ENCODE measurements at regions not wholly inside any gene's neighbourhood (a gene's known extent, or its start where the extent isn't known, plus 50 kb on each side); places are given as distances from the start of the nearest gene placed in this dataset.
"Not testable (repeated sequence)": the region's sequence is repeated elsewhere in the genome, so short reads cannot be mapped to it uniquely, and the experiment has no call there.

GRCh38 chr13:70755456-70755855, 647.2 kb upstream of the KLHL1 start:
- no peak for DNase-seq

GRCh38 chr13:70747262-70747661, 639.0 kb upstream of the KLHL1 start:
- no peak for DNase-seq

- DNase-seq: not testable (repeated sequence)
These were observed 638.2 kb upstream of the KLHL1 start for GRCh38 chr13:70746469-70746868.

- DNase-seq: no peak
These were observed 628.5 kb upstream of the KLHL1 start for GRCh38 chr13:70736622-70737317.

- DNase-seq: no peak
These were observed 624.4 kb upstream of the KLHL1 start for GRCh38 chr13:70732611-70733010.

DNA sequence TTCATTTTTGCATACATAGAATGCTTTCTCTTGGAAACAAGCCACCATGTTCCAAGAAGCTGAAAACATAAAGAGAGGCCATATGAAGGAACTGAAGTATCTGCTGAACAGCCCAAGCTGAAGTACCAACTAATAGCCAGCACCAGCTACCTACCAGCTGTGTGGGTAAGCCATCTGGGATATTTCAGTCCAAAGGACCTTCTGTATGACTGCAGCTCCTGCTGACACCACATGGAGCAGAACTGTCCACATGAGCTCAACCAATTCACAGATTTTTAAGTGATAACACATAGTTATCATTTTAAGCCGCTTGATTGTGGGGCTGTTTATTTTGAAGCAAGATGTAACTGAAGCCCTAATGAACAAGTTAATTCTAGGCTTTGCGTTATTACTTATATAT, 621.1 kb upstream of the KLHL1 start:
- DNase-seq: no peak

DNA sequence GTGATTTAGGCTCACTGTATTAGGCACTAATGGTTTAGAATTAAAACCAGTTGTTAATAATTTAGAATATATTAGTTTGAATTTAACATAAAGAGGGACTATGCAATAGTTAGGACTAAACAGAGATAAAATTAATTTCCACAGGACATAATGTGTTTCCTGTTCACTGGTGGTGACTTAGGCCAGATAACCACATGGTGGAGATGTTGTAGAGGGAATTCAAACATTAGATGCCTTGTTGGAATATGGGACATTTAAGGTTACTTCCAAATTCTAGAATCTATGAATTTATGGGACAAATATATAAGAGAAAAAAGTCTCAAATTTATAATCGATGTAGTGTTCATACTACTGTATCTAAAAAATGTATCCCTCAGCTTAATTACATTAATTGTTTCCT, 615.5 kb upstream of the KLHL1 start:
- no peak for DNase-seq

DNA sequence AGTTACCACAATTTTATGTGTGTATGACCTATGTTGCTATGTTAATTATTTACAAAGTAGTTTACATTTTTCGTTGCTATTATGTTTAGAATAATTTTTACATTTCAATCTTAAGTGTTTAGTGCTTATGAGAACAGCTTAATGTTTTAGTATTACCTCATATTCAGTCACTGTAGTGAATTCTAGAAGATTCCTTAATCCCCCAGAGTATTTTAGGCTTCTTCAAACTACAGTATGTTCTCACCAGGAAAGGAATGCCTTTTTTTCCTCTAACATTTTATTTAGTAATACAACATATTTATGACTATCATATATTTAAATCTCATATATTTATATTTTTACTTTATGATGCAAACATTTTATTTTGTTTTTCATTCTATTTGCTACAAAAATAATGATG, 612.1 kb upstream of the KLHL1 start:
- DNase-seq: no peak

DNA sequence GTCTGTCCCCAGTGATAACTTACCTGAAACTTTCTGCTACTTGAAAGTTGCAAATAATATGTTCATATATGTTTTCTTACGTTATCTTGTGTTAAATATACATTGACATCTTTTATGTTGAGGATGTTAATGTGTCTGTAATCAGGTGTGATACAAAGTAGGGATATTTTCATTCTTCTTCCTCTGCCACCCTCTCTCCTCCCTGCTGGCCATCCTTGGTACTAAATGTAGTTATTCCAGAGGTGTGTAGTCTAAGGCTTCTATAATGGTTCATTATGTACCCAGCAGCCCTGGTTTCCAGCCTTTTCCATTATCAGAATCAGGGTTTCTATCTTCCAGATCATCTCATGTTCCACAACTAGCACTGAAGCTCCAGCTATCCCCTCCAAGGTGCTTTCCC, 606.7 kb upstream of the KLHL1 start:
- DNase-seq: no peak

DNA sequence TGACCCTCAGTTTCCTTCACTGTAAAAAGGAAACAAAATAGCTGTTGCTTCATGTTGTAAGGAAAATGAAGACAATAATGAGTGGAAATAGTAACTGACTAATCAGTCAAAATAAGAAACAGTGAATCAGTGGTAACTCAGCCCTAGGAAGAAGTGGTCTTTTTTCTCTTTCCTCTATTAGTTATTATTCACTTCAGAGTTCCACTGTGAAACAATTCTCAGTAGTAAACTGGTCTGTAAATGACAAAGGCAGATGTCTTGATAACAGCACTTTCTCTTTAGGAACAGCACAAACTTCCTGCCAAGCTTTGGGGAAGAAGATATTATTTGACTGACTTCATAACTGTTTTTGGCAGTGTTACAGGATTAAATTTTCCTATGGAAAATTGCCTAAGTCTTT, 600.5 kb upstream of the KLHL1 start:
- DNase-seq: no peak

- DNase-seq: no peak
These were observed 595.5 kb upstream of the KLHL1 start for GRCh38 chr13:70703755-70704154.

DNA sequence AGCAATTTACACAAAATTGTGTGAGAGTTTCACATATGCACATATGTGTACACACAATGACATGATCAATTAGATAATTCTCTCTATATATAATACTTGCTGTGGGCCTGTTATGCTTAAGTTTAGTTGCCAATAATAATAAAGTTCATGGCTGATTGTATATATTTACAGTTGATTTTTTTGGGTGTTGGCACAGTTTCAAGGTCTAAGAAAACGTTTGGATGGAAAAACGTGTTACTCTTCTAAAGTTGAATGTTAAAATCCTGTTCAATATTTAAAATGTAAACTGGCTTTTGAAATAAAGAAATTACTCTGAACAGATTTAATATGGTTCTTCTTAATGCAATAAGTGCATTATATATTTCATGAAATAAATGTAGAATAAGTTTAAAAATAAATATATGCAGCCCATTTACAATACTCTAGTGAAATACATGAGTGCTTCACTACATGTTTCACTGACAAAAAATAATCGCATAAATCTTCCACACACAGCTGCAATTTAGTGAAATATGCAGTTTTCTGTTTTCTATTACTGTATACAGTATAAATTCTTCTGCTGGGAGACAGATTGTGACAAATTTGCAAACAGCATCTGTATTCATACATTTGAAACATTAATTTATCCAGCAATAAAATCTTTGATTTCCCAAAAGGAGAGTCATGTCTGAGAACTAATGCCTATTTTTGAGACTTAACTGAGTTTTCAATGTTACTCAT, 586.9 kb upstream of the KLHL1 start:
- no peak for DNase-seq

- no peak for DNase-seq
These were observed 560.7 kb upstream of the KLHL1 start for GRCh38 chr13:70668983-70669382.

- DNase-seq: no peak
These were observed 560.0 kb upstream of the KLHL1 start for GRCh38 chr13:70668293-70668692.

DNA sequence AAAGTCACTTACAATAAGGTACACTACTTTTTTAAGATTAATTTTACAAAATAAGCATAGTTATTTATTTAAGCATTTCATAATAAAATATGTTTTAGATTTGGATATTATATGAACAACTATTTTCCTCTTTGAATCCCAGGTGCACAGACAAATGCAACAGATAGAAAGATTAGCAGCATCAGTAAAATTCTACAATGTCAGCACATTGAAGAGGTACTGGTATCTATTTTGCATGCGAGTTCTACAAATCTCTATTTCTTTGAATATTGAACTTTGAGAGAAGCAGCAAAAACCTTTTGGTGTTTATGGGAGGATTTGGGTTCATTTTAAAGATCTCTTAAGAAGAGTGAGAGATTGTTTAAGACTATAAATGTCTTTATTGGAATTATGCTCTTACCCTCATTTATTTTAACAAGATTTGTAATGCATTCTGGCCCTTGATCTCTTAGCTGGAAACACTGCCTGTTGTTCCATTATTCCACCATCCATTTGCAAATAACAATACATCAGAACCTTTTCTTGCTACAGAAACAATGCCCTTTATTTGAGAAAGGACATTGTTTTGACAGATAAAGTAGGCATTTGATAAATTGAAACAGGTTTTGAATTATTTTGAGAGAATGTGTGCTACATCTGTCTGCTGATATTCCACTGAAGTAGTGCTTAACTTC, 558.8 kb upstream of the KLHL1 start:
- DNase-seq: no peak

DNA sequence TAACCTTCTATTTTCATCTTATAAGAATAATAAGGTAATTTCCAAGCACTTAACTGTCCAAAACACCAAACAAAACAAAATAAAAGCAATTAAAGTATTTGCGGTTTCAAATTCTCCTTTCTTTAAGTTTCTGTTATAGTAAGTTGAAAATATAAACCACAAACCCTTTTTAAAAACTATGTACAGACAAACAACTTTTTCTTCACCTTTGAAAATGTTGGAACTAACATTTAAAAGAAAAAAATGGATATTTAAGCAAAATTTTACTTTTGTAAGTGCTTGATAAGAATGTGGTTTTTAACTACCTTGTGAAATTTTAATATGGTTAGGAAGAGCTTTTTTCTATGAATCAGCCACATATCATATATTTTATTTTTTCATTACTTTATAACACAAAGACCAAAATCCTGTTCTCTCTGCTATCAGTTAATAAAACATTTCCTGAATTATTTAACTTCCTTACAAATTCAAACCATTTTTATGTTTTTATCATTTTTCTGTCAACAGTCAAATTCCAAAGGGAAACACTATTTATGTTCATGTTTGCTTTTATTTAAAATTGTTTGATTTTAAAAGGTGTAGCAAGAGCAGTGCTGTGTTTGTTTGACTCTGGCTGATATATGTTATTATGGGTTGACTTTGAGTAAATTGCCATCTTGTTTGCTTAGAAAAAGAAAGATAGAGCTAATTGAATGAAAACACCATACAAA, 554.1 kb upstream of the KLHL1 start:
- no peak for DNase-seq

GRCh38 chr13:70644052-70644451, 535.8 kb upstream of the KLHL1 start:
- no peak for DNase-seq

DNA sequence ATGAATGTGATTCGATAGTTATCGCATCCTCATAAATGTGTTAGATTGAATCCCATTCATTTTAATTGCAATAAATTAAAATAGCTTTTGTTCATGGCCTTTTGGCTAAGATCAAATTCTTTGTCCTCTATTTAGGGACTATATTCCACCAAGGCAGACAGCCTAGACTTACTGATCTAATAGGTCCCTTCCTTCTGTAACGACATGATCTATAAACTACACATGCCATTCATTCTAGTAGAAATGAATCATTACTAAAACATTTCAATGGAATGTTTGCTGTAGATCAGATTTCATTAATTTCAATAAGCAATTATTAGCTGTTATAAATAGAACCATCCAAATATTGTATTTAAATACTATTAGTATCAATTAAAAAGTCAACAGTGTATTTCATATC, 526.6 kb upstream of the KLHL1 start:
- DNase-seq: no peak

DNA sequence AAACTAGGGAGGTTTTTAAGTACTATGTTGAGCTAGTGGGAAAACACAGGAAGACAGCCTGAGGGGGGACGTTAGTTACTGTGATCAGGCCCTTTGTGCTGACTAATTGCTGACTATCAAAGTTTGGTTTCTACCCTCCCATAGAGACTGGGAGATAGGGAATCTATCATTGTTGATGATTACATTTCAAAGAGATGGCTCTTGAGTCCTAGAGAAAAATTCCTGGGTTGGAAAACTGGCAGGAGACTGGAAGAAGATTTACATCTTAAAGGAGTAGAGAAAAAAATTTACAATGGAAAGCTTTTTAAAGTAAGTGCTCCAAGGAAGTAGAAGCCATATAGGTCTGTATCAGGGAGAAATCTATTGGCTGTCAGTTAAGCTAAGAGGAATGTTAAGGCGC, 522.0 kb upstream of the KLHL1 start:
- DNase-seq: no peak

GRCh38 chr13:70623239-70623638, 515.0 kb upstream of the KLHL1 start:
- no peak for DNase-seq

- DNase-seq: no peak
These were observed 514.5 kb upstream of the KLHL1 start for GRCh38 chr13:70622796-70623195.

DNA sequence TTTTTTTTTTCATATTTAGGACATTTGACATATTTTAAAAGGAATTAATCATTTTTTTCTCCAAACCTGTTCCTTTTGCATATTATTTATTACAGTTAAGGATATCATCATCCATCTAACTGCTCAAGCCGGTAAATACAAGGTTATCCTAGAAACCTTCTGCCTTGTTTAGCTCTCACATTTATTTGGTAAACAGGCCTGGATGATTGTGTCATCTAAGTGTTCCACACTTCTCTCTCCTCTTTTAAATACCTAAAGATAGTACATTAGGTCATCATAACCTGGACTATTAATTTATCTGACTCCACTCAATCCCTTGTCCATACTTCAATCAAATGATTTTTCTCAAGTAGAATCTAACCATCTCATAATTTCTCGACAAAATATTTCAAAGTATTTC, 511.7 kb upstream of the KLHL1 start:
- no peak for DNase-seq

DNA sequence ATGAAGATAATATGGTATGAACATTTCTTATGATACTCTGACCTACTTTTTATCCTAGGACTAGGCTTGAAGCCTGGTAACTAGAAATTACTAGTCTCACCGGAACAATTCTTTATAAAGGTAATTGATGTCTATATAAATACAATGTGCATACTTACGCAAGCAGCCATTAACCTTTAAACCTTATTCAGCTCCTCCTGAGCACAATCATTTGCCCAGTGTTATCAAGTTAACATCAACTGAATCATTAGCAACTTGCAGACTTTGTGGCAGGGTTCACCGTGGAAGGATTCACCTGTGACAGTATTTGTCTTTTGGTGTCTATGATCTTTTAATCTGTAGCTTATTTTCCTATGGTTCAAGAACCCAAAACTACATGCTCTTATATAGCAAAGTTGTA, 508.6 kb upstream of the KLHL1 start:
- DNase-seq: no peak

- DNase-seq: no peak
These were observed 505.0 kb upstream of the KLHL1 start for GRCh38 chr13:70613295-70613694.

All from CD4-positive, alpha-beta T cell treated with Interferon gamma for 1 hour (primary cell).